Right lobe of liver (tissue), 4 donors: ENCODE measurements at regions not wholly inside any gene's neighbourhood (a gene's known extent, or its start where the extent isn't known, plus 50 kb on each side); places are given as distances from the start of the nearest gene placed in this dataset.

Experiments
- POLR2A ChIP-seq: fragments of 450-650 bp; IDR thresholded peaks from one replicate; pipeline ENCODE4 v1.6.1; 2017; ENCODE audit warnings: antibody characterized with exemption, mild to moderate bottlenecking
- TF ChIP-seq, protein P1 (sequence below), 4 donors: fragments of 200-600 bp in 3 of 4; fragments of 450-650 bp in 1 of 4; IDR thresholded peaks; one replicate each; pipeline versions ENCODE4 v1.5.1 to v1.8.0; 2016 to 2022; ENCODE audit warnings: antibody characterized with exemption in 4 of 4, mild to moderate bottlenecking in 2 of 4
- donor health status: DM: no; HTN: no; CAD: no.
- donor health status: DM: no; HTN: no; CAD: no.
- donor health status: DM: no; HTN: yes; CAD: no.

- TF ChIP-seq, protein P1, sequence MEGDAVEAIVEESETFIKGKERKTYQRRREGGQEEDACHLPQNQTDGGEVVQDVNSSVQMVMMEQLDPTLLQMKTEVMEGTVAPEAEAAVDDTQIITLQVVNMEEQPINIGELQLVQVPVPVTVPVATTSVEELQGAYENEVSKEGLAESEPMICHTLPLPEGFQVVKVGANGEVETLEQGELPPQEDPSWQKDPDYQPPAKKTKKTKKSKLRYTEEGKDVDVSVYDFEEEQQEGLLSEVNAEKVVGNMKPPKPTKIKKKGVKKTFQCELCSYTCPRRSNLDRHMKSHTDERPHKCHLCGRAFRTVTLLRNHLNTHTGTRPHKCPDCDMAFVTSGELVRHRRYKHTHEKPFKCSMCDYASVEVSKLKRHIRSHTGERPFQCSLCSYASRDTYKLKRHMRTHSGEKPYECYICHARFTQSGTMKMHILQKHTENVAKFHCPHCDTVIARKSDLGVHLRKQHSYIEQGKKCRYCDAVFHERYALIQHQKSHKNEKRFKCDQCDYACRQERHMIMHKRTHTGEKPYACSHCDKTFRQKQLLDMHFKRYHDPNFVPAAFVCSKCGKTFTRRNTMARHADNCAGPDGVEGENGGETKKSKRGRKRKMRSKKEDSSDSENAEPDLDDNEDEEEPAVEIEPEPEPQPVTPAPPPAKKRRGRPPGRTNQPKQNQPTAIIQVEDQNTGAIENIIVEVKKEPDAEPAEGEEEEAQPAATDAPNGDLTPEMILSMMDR (IDR thresholded peaks at IDR 0.05): no peak
- TF ChIP-seq POLR2A: no peak
Measured at GRCh38 chr4:114156371-114156770, 176.9 kb upstream of the ARSJ start.
